Stimulated activated naive CD8-positive, alpha-beta T cell treated with anti-CD3 and anti-CD28 coated beads, Interleukin-15, Interleukin-2, amounts not matched to agents 100 U/mL and 50 U/mL, for 24 hours (primary cell): ENCODE measurements at regions not wholly inside any gene's neighbourhood (a gene's known extent, or its start where the extent isn't known, plus 50 kb on each side); places are given as distances from the start of the nearest gene placed in this dataset.

Experiments used
- ATAC-seq: fragments of 150-1000 bp; cut with Tn5 transposase; one replicate; pipeline ENCODE4 v1.10.0; 2021
- DNase-seq: peaks from one replicate; pipeline ENCODE4 v3.0.0; 2021

DNA sequence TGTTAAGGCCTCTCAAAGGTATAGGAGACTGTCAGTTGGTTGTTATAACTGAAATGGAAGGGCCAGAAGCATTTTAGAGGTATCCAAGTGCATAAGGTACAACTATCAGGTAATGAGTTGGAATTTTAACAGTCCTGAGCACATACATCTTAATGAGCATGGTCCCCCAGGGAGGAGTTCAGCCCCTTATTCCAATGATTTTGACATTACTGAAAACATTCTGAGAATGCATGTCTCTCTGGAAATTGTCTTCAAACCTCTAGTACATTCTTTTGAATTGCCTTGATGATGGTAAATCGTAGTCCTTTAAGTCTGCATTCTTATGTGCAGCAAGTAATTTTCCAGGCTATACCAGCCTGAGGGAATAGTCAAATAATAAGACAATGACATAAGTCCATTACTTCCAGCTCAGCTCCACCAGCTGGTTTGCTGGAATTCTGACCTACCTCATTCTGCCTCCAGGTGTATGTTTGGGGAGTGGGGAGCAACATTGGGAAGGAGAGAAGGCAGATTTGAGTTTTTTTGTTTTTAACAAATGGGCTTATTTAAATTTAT lies 239.2 kb downstream of the MSRB3 start:
- DNase-seq (no peak), ATAC-seq (no peak)

DNA sequence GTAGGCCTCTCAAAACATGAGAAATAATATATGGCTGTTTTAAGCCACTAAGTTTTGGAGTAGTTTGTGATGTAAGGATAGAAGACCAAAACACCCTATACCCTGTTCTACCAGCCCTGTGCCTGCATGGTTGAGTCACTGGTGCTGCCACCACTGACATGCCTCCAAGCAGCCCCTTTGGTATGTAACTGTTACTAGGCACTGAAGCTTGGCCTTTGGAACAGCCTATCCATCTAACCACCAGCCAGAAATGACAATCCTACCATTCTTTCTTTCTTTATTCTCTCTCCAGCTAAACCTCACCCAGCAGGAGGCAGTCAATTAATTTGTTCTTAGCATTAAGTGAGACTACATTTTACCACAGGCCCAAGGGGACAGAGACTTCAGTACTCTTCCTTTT lies 240.3 kb downstream of the MSRB3 start:
- ATAC-seq (no peak), DNase-seq (no peak)

DNA sequence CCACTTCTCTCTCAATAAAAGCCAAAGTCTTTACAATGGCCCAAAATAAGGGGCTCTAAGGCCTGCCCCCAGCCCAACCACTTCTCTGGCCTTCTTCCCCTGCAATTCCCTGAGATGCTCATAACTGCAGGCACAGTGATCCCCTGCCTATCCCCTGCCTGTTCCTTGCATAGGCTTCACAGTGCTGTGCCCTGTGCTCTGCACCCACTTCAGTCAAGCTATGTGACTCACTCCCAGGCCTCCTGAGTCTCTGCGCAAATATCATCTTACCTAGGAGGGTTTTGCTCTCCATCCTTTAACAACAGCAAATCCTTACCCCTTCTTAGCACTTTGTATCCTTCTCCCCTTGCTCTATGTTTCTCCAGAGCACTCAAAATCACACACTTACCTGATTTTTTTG lies 242.2 kb downstream of the MSRB3 start:
- DNase-seq (no peak), ATAC-seq (no peak)

DNA sequence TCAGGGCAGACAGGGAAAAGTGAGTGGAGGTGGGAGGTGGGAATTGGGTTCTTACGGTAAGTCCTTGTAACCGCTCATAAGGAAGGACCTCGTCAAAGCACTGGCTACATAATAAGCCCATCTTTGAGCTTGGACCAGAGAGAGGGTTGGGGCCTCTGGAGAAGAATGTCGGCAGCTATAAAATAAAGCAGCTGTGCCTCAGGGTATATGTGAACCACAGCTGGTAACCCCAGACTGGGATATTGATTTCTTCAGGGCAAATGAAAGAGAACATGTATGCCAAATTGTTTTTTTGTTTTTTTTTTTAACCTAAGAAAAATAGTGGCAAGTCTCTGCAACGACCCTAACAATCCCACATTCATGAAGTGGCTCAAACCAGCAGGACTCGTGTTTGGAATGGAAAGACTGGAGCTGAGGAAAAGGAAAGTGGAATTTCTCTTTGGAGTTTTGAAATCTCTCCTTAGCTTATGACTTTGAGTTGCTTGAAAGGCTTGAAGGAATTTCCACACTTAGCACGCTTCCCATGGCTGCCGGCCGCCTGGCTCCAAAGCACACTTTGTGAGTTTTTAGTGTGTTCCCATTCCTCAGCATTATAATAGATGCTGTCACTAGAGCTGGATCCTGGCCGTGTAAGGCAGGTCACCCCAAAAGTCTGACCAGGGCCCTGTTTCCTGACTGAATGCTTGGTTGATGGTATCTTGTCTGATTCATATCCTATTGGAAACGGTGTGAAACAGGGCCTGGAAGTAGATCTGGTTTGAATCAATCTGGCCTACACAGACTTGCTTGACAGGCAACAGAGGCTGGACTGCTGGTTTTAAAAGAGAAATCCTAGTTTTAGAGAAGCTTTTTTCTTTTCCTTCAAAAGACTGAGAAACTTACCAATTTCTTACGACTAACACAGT lies 244.7 kb downstream of the MSRB3 start:
- DNase-seq (no peak), ATAC-seq (no peak)

DNA sequence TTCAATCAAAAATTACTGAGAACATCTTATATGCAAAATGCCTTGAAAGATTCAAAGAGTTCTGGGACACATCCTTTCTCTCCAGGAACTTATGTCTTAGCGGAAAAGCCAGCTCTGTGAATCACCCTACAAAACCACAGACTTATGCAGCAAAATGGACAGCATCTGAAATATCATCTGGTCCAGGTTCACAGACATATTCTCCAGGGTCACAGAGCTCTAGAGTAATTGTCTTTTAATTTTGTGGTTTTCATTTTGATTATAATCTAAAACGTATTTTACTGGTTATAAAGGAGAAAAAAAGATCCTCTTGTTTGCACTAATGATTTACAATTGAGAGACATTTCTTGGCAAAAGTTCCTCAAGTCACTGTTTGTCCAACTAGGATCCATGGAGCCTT lies 246.2 kb downstream of the MSRB3 start:
- no peak for DNase-seq

DNA sequence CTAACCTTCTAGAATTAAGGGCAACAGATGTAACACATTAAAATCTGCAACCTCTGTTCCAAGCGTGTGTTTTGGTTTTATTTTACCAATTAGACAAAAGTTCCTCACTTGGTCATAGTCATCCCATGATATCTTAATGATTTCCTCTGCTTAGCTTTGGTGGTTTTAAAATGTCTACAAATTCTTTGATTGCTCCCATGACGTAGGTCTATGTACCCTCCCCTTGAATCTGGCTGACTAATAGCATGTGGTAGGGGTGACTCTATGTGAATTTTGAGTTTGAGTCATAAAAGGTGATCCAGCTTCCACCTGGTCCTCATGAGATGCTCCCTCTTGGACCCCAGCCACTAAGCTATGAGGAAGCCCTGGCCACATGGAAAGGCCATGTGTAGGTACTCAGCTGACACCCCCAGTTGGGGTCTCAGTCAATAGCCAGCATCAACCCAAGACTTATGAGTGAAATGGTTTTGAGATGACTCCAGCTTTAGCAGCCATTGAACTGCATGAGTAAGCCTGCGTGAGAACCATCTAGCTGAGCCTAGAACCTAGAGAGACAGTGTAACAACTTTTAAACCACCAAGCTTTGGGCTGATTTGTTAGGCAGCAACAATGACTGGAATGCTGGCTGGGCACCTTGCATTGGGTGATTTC lies 247.1 kb downstream of the MSRB3 start:
- no peak for ATAC-seq
- DNase-seq = no peak

More for the DNA sequence above, 246.2 kb downstream of the MSRB3 start:
- no peak for ATAC-seq

DNA sequence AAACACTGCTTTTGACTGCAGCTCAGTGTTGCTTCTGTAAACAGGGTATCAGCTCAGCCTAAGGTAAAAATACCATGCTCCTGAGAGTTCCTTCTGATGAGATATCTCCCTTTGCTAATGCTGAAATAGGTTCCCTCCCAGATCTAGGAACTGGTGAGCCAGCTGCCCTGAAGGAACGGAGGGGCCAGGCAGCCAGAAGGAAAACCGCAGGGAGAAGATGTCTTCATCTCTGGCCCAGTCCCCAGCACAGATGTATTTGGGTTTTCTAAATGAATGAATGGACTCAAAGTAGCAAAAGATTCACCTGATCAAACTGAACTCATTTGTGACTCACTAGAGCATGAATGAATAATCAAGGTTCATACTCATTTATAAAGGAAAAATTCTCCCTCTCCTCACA lies 247.8 kb downstream of the MSRB3 start:
- ATAC-seq (no peak), DNase-seq (no peak)

DNA sequence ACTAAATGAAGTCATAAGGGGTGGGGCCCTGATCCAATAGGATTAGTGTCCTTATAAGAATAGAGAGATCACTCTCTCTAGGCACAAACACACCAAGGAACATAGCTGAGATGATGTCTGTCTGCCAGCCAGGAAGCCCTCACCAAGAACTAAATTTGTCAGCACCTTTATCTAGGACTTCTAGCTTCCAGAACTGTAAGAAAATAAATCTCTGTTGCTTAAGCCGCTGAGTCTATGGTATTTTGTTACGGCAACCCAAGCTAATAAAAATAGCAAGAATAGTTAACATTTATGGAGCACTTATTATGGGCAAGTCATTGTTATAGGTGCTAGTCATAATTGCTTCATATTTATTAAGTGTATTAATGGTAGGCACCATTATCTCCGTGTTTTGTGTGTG lies 249.6 kb downstream of the MSRB3 start:
- ATAC-seq = no peak

DNA sequence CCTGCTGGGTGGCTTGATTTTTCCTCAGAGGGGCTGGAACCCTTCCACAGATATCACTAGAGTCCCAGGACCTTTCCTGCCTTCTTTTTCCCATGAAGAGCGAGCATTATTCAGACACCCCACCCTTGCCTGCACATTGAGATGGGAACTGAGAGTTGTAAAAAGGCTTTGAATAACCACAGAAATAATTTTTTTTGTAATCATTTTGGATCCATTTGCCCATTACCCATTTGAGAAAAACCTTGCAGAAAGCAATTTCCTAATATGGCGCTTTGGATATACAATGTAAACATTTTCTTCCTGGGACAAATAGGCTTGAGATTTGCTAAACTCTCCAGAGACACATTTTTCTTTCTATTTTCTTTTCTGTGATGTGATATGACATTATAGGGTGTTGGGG lies 250.6 kb downstream of the MSRB3 start:
- DNase-seq = no peak
- no peak for ATAC-seq

More for the DNA sequence above, 249.6 kb downstream of the MSRB3 start:
- DNase-seq = no peak

DNA sequence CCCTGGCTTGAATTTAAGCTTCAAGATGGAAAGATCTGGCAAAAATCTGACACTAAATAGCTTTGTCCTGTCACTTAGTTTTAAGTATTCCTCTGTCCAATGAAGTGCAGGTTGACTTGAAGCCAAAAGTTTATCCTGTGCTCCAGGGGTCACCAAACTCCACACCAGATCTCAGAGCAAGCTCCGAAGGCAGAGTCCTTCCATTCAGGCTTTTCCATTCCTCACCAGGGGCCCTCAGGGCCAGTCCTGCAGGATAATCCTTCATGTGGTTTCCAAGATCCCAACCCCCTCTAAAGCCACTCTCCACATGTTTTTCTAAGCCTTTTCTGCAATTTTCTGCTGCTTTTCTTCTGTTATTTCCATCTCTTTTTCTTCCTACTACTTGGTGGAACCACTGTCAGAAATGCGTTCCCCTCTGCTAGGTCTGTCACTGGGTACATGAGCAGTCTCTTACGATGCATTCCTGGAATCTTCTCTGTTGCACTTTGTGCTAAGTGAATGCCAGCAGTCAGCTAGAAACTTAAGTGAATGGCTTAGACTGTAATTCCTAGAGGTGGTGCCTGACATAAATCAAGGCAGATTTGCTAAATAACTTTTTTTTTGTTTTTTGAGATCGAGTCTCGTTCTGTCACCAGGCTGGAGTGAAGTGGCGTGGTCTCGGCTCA lies 251.4 kb downstream of the MSRB3 start:
- DNase-seq = no peak

DNA sequence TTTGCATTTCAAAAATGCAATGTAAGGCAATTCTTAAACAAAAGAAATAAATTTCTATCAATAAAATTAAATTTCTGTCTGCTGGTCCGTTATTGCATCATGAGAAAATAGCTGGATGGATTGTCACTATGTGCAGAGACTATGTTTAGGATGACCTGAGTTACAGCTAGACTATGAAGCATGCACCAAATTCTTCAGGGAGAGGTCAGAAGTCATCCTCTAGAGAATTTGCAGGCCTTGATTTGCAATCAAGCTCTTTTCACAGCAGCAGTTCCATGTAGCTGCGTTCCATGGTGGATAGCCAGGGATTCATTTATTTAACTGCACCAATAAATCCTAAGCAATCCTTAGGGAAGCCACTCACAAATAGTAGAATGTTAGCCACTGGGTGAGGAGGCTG lies 253.7 kb downstream of the MSRB3 start:
- no peak for DNase-seq
- no peak for ATAC-seq

More for the DNA sequence above, 251.4 kb downstream of the MSRB3 start:
- ATAC-seq = no peak

DNA sequence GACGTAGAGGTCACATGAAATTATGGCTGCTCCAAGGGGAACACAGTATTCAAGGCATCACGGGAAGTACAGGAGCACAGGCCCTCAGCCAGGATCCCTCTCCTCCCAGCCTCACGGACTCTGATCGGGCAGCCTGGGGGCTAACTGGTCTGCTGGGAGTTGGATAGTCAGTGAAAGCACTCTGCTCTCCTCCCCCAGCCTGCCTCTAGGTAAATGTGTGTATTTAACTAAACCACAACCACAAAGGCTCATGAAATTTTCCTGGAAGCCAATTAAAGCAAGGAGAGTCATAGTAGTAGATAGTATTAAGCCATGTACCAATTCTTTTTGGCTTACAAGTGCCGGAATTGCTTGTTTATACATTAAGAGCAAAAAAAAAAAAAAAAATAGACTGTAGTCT lies 254.3 kb downstream of the MSRB3 start:
- DNase-seq (no peak), ATAC-seq (no peak)

DNA sequence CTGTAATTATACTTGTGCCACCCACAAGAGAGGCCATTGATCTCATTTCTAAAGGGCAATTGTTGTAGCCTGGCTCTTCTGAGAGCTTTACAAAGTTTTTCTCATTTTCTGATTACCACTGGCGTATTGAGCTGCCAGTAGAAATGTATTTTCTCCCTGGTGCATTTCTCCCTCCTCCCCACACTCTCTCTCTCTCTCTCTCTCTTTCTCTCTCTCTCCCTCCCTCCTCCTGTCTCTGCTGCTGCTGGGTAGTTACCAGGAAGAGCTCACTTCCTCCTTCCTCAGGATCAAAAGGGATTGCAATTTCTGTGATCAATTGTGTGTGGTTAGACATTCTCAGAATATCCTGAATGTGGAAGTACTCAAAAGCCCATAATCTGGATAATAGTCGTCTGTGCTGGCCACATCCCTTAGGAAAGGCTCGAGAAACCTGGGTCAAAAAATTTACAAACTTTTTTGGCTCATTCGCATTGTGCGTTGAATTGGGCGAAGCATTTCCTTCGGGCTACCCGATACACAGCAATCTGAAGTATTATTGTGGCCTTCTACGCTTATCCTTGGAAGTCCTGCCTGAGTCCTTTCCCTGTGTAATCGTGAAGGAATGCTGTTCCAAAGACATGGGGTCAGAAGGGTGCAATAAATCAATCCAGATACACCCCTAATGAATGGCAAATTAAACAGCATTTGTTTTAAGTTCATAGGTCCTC lies 254.8 kb downstream of the MSRB3 start:
- no peak for DNase-seq
- ATAC-seq = no peak

DNA sequence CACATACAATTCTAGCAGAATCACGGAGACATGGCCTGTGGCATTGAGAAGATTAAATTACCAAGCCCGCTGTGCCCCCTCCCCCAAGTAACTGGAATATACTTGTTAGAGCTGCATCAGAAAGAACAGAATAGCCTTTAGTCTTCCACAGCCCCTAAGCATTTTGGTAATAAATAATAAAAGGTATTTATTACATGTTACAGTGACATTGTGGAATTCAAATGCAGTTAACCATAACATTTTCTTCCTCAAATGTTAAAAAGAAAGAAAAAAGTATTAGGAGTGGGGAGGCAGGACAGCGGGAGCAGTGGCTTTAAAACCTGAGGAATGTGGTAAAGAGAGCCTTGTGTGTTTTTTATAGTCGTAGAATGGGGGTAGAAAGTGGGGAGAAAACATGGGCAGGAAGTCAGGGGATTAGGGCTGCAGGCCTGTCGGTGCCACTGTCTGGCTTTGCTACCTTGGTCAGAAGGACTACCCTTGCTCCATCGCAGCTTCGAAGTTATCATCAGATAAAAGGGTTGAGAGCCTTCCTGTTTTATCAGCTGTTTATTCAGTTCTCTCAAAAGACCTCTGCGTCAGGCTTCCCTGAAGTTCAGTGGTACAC lies 255.9 kb downstream of the MSRB3 start:
- DNase-seq (no peak), ATAC-seq (no peak)

DNA sequence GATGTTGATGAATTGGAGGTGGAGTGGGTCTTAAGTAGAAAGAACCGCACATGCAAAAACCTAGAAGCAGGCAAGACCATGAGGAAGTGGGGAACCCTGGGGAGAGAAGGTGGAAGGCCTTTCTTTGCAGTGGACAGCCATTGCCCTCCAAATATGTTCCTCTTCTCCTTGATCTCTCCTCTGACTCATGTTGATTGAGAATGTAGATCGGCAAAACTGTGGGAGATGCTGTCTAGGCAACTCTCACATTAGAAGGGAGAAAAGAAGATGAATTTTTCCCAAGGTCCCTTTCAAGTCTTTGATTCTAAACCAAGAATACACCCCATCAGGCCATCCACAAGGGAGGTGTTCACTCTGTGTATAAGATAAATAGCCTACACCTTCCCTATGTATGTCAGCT lies 257.5 kb downstream of the MSRB3 start:
- ATAC-seq = no peak
- DNase-seq = no peak

DNA sequence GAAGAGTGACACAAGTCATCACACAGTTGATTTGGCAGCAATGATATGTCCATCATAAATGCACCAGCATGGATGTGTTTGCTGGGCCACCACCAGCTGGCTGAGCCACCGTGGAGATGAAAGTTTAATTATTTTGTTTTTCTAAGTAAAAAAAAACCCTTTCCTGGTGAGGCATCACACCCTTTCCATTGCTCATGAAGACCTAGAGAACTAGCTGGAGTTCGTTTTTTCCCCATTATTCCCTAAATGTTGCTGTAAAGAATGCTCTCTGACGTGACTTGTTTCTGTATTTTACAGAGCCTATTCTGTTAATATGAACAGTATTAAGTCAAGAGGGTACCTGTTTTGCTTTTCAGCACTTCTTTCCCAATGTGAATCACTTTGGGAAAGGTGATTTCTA lies 257.9 kb downstream of the MSRB3 start:
- ATAC-seq = no peak
- no peak for DNase-seq

DNA sequence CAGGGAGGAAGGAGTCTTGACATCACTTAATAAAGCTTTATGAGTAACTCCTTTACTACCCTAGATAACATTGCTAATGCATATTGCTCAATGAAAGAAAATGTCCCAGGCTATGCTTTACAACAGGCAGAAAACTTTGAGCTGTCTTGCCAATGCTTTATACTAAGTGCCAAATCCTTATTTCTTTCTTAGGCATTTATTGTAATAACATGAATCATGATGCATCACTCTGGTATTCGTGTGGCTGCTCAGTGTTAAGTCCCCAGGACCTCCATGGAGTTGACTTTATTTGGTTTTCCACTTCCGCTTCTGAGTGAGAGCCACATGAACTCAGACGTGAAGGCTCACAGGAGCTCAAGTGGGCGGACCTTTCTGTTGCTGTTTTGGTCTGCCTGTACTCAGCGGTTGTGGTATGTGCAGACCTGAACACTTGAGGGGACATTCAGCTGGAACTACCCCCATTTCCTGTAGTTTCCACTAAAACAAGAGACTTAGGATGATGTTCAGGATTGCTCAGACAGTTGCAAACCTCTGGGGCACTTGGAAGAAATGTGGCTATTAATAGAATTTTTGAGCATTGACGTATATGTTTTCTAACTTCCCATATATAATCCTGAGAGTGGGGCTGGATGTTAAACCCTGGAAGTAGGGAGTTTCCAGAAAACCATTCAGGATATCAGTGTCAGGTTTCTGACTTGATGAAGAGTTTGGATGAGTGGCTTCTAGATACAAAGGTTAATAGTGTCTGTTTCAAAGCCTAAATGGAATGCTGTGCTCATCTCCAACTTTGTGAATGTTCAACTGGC lies 258.6 kb downstream of the MSRB3 start:
- no peak for DNase-seq
- ATAC-seq = no peak

DNA sequence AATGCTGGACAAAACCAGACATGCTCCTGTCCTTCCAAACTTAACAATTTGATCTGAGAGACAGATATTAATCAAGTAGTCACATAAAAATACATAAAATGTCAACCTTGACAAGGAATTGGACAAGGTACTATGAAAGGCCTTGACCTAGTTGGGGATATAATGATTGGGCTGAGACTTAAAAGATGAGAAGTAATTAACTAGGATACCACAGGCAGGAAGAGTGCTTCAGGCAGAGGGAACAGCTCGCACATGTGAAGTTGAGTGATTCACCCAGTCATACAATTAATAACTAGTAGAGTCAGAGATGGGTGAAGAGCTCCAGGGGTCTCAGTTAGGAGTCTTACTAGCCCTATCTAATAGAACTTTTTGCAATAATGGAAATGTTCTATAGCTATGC lies 259.5 kb downstream of the MSRB3 start:
- DNase-seq (no peak), ATAC-seq (no peak)

DNA sequence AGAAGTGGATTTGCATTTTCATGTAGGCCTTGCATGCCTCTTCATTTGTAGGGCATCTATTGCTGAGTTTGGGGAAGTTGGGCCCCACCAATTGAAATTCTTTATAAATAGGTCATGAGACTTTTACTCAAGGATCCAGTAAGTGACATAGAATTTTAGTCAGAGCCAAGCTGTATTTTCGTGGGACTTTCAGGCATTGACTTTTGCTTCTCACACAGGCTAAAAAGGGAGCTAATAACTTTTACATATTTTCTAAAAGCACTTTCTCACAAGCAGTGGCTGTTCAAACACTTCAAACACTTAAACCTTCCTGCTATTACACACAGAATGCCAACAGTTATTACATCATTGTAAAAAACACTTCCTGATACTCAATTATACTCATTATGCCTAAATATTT lies 260.5 kb downstream of the MSRB3 start:
- DNase-seq (no peak), ATAC-seq (no peak)

DNA sequence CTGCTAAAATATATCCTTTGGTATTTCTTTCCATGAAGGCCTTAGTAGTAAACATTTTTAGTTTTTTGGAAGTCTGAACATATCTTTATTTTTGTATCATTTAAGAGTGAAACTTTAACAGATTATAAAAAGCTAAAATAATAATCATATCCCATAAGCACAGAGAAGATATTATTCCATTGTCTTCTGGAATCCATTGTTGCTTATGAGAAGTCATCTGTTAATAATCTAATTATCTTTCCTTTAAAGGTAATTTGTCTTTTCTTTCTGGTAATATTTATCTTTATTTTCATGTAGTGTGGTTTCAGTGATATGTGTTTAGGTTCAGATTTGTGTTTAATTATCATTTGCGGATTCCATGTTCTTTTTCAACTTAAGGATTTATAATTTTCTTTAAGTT lies 261.7 kb downstream of the MSRB3 start:
- DNase-seq (no peak), ATAC-seq (no peak)

DNA sequence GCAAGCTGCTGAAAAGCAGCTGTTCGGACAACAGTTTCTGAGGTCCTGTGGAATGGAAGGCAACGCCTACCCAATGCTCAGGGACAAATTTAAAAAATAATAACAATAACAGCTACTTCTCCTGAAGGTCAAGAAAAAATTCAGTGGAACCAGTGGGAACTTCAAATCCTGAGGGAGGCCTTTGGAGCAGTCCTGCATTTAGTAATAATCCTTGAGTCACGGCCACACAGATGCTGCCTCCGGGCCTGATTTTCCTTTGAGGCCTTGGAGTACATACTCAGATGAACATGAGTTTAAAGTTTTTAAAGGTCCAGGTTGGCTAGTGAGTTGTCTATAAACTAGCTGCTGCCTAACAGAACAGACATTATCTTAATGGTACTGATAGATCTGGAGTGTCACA lies 268.0 kb downstream of the MSRB3 start:
- DNase-seq (no peak), ATAC-seq (no peak)
